Nephron progenitor cell (in vitro differentiated cells): ENCODE measurements at regions not wholly inside any gene's neighbourhood (a gene's known extent, or its start where the extent isn't known, plus 50 kb on each side); places are given as distances from the start of the nearest gene placed in this dataset.

ENCODE experiments used
- DNase-seq: peaks from one replicate; pipeline ENCODE4 v3.0.0; 2021
- H3K27ac Mint-ChIP-seq: 2 replicates; pipeline ENCODE4 v1.8.0; 2021; ENCODE audit warnings: mild to moderate bottlenecking, moderate library complexity, mixed read lengths
- H3K27me3 Mint-ChIP-seq: 2 replicates; pipeline ENCODE4 v1.8.0; 2021; ENCODE audit warnings: mild to moderate bottlenecking, low read depth, mixed read lengths; ENCODE audit not compliant: poor library complexity
- H3K36me3 Mint-ChIP-seq: 2 replicates; pipeline ENCODE4 v1.8.0; 2021; ENCODE audit warnings: low read depth, mixed read lengths
- H3K4me1 Mint-ChIP-seq: 2 replicates; pipeline ENCODE4 v1.8.0; 2021; ENCODE audit warnings: mixed read lengths
- H3K4me3 Mint-ChIP-seq: 2 replicates; pipeline ENCODE4 v1.8.0; 2021; ENCODE audit warnings: mild to moderate bottlenecking, moderate library complexity, mixed read lengths
- H3K9me3 Mint-ChIP-seq: 2 replicates; pipeline ENCODE4 v1.8.0; 2021; ENCODE audit warnings: mild to moderate bottlenecking, moderate library complexity, mixed read lengths
- CTCF ChIP-seq: fragments of 200-600 bp; sonication (generic); IDR thresholded peaks from 2 replicates; pipeline ENCODE4 v1.5.0; 2021; ENCODE audit warnings: antibody characterized with exemption

- no peaks in the 10 kb centered on the region for H3K9me3 Mint-ChIP-seq
- no peak overlapping the region for H3K4me3 Mint-ChIP-seq
- H3K27me3 Mint-ChIP-seq = peaks cover 11% of the 10 kb centered on the region
- no peak overlapping the region for H3K27ac Mint-ChIP-seq
- no peak for TF ChIP-seq CTCF
- H3K4me1 Mint-ChIP-seq = no peaks in the 10 kb centered on the region
- no peak for DNase-seq
- no peaks in the 10 kb centered on the region for H3K36me3 Mint-ChIP-seq
Observed at GRCh38 chr6:153840039-153840850, 198.8 kb upstream of the OPRM1 start.

- Mint-ChIP-seq H3K4me3 (no peak overlapping the region), H3K27me3 (peaks cover 4% of the 10 kb centered on the region)
Observed at GRCh38 chr6:153832543-153832942, 206.5 kb upstream of the OPRM1 start.

GRCh38 chr6:153831350-153832078 is 207.5 kb upstream of the OPRM1 start:
- DNase-seq = no peak
- Mint-ChIP-seq H3K27ac (peak overlapping the region; percentile 9), H3K4me3 (no peak overlapping the region), H3K4me1 (peaks cover 14% of the 10 kb centered on the region), H3K27me3 (peaks cover 4% of the 10 kb centered on the region), H3K9me3 (no peaks in the 10 kb centered on the region), H3K36me3 (no peaks in the 10 kb centered on the region)
- no peak for TF ChIP-seq CTCF

More at GRCh38 chr6:153832543-153832942, 206.5 kb upstream of the OPRM1 start:
- DNase-seq = no peak
- no peak for TF ChIP-seq CTCF
- Mint-ChIP-seq H3K36me3 (no peaks in the 10 kb centered on the region), H3K4me1 (peaks cover 14% of the 10 kb centered on the region), H3K9me3 (no peaks in the 10 kb centered on the region), H3K27ac (no peak overlapping the region)

GRCh38 chr6:153817173-153817572 is 221.9 kb upstream of the OPRM1 start:
- no peak for DNase-seq
- Mint-ChIP-seq H3K27ac (no peak overlapping the region), H3K4me1 (peaks cover 8% of the 10 kb centered on the region), H3K9me3 (peaks cover 23% of the 10 kb centered on the region), H3K4me3 (no peak overlapping the region), H3K27me3 (peaks cover 4% of the 10 kb centered on the region), H3K36me3 (no peaks in the 10 kb centered on the region)
- no peak for TF ChIP-seq CTCF

GRCh38 chr6:153816366-153816765 is 222.7 kb upstream of the OPRM1 start:
- TF ChIP-seq CTCF = no peak
- Mint-ChIP-seq H3K4me1 (peaks cover 8% of the 10 kb centered on the region), H3K9me3 (peaks cover 20% of the 10 kb centered on the region), H3K36me3 (no peaks in the 10 kb centered on the region), H3K27ac (no peak overlapping the region), H3K4me3 (no peak overlapping the region), H3K27me3 (no peaks in the 10 kb centered on the region)
- DNase-seq = no peak
